Astrocyte (in vitro differentiated cells and primary cell): ENCODE measurements at regions not wholly inside any gene's neighbourhood (a gene's known extent, or its start where the extent isn't known, plus 50 kb on each side); places are given as distances from the start of the nearest gene placed in this dataset.

ENCODE experiments used
- EZH2 ChIP-seq: IDR thresholded peaks from 2 replicates; pipeline ENCODE4 v1.6.1; 2012; ENCODE audit warnings: mild to moderate bottlenecking, low read length, inconsistent platforms; ENCODE audit not compliant: insufficient read depth
- TF ChIP-seq, protein P1 (sequence below): IDR thresholded peaks from 2 replicates; pipeline ENCODE4 v1.5.1; 2011; ENCODE audit warnings: low read depth, mild to moderate bottlenecking, inconsistent platforms, low read length, moderate library complexity; ENCODE audit not compliant: insufficient read depth

DNA sequence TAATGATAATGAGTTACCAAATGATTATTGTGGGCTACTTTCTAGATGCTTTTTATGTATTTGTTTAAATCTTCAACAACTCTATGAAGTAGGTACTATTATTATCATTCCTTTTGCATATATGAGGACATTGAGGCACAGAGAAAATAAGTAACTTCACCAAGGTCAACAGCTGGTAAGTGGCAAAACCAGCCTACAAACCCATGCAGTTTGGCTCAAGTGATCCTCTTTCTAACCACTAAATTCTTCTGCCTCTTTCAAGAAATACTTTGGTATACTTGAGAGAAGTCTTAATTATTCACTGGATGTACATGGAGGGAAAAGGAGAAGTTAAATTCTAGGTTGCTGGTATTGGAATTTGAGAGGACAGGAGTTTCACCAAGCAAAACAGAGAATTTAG is 495.2 kb upstream of the CADM1 start:
- TF ChIP-seq, protein P1, sequence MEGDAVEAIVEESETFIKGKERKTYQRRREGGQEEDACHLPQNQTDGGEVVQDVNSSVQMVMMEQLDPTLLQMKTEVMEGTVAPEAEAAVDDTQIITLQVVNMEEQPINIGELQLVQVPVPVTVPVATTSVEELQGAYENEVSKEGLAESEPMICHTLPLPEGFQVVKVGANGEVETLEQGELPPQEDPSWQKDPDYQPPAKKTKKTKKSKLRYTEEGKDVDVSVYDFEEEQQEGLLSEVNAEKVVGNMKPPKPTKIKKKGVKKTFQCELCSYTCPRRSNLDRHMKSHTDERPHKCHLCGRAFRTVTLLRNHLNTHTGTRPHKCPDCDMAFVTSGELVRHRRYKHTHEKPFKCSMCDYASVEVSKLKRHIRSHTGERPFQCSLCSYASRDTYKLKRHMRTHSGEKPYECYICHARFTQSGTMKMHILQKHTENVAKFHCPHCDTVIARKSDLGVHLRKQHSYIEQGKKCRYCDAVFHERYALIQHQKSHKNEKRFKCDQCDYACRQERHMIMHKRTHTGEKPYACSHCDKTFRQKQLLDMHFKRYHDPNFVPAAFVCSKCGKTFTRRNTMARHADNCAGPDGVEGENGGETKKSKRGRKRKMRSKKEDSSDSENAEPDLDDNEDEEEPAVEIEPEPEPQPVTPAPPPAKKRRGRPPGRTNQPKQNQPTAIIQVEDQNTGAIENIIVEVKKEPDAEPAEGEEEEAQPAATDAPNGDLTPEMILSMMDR: no peak
- no peak for TF ChIP-seq EZH2
